PC-3 (cell line): ENCODE measurements at regions not wholly inside any gene's neighbourhood (a gene's known extent, or its start where the extent isn't known, plus 50 kb on each side); places are given as distances from the start of the nearest gene placed in this dataset.

Experiments used
- CTCF ChIP-seq: fragments of 300-600 bp; sonication (generic); conservative IDR thresholded peaks from 2 replicates; pipeline ENCODE4 v1.5.1; 2017; ENCODE audit warnings: antibody characterized with exemption, low read depth, mild to moderate bottlenecking, low read length
- EZH2 ChIP-seq: fragments of 300-600 bp; sonication (generic); IDR thresholded peaks from one replicate; pipeline ENCODE4 v1.6.1; 2017; ENCODE audit warnings: antibody characterized with exemption, mild to moderate bottlenecking, low read length; ENCODE audit not compliant: unreplicated experiment

GRCh38 chr3:31051226-31051625 is 156.8 kb upstream of the GADL1 start:
- no peak for TF ChIP-seq CTCF
- no peak for TF ChIP-seq EZH2
